GM19455 (cell line): ENCODE measurements at regions not wholly inside any gene's neighbourhood (a gene's known extent, or its start where the extent isn't known, plus 50 kb on each side); places are given as distances from the start of the nearest gene placed in this dataset.

ENCODE experiments used
- ATAC-seq: cut with Tn5 transposase; IDR thresholded peaks from one replicate; pipeline ENCODE4 v1.9.1; 2021; ENCODE audit not compliant: unreplicated experiment

DNA sequence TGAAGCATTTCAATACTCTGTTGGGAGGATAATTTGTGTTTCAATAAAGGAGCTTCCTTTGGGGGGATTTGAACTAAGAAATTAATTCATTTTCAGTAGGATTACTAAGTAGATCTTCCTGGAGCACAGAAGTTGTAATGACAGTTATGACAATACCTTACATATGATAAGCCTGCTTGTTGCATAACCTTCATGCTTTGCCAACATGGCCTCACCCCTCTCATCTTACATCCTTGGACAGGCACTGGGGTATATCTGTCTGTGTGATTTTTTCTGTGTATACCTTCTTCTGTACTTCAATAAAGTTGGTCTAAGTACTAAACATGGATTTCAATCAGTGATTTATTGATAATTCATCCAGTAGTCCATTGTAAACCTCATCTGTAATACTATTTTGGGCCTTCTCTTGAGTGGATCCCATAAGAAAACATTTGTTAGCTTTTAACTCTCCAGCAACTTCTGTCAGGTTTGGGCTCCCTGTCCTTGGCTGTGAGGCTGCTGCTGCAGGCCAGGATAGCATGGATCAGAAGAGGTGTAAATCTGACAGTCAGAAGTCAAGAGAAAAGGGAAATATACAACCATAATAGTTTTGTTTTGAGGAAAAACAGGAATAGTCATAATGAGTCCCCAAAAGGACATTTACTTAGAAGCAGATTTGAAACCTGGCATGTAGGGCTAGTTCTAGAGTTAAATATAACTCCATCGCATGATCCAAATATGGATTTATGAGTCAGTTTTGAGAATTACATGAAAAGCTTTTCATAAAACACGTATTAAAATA is 422.2 kb downstream of the KLF5 start:
- no peak for ATAC-seq

DNA sequence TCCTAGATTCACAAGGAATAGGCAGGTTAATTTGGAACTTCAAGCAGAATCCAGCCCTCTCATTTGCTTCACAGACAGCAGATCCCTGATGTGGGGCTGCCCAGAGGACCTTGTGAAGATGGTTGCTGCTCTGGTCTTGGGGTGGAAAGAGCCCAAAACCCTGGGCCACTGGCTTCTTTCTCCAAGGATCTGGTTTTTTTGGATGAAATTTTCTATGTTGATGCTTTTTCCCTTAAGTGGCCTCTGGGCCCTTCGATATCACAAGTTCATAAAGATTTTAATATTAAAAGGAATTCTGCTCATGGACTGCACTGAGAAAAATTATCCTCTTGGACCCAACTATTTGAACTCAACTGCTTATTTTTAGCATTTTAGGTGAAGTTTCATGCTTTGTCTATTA is 421.1 kb downstream of the KLF5 start:
- no peak for ATAC-seq

- ATAC-seq = no peak
Measured at GRCh38 chr13:73479351-73479750, 420.5 kb downstream of the KLF5 start.

- ATAC-seq = no peak
Measured at GRCh38 chr13:73477441-73477840, 418.6 kb downstream of the KLF5 start.

- no peak for ATAC-seq
Measured at GRCh38 chr13:73473016-73473415, 414.2 kb downstream of the KLF5 start.

DNA sequence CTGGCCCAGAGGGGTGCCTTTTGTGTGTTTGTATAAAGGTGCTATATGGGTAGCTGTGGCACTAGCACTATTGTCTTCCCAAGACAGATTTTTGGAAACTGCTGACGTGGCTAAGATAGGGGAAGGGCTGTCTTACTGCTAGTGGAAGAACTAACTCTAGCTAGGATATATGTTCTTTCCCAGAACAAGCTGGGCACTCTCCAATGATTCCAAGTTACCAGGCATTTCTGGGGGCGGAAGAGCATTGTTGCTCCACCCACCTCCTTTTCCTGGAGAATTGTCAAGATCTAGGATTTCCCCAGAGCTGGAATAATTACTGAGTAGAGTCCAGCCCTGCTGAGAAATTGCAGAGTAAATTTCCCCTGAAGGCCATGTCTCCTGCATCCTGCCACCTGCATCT is 408.3 kb downstream of the KLF5 start:
- ATAC-seq = no peak

DNA sequence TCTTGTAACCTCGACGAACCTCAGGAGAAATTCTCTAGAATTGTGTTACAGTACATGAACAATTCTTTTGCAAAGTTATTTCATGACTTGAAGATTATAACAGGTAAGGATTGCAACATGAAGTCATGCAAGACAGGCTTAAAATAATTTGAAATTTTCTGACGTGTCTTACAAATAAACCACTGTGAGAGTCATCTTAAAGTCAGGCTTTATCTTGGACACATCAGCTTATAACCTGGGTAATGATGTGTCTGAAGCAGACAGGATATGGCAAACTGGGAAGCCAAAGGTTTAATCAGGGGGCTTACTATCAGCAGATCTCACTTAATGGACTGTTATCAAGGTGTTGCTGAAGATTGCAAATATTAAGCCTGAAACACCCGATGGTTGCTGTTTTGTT is 407.8 kb downstream of the KLF5 start:
- no peak for ATAC-seq

DNA sequence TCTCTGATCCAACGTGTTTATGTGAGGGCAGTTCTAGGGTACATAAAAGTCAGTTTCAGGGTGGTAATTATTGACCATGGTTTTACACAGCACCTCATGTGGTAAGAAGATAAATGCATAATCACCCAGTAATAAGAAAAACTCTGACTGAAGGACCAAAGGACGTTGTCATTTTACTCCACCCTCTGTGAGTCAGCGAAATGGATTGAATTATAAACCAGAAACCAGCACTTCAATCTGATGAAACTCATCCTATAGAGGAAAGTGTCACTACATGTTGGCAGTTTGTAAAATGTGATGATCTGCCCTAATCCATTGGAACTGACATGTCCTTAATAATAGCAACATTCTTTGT is 406.8 kb downstream of the KLF5 start:
- ATAC-seq = no peak

GRCh38 chr13:73464758-73465616 is 406.2 kb downstream of the KLF5 start:
- ATAC-seq = no peak

DNA sequence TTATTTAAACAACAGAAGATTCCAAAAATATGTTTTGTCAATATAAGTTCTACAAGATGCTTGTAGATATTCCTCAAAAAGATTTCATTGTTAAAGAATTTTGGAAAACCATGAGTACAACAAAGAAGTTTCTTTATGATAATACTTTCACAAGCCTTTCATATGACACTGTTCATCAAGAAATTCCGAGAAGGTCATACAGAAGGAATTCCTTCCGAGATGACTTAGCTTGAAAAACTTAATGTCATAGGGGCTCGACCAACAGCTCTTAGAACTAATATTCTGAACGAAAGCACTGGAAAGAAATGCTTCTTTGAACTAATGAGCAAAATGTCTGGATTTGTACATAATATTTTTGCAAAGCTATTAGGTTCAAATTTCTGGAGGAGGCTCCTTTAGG is 403.4 kb downstream of the KLF5 start:
- no peak for ATAC-seq

DNA sequence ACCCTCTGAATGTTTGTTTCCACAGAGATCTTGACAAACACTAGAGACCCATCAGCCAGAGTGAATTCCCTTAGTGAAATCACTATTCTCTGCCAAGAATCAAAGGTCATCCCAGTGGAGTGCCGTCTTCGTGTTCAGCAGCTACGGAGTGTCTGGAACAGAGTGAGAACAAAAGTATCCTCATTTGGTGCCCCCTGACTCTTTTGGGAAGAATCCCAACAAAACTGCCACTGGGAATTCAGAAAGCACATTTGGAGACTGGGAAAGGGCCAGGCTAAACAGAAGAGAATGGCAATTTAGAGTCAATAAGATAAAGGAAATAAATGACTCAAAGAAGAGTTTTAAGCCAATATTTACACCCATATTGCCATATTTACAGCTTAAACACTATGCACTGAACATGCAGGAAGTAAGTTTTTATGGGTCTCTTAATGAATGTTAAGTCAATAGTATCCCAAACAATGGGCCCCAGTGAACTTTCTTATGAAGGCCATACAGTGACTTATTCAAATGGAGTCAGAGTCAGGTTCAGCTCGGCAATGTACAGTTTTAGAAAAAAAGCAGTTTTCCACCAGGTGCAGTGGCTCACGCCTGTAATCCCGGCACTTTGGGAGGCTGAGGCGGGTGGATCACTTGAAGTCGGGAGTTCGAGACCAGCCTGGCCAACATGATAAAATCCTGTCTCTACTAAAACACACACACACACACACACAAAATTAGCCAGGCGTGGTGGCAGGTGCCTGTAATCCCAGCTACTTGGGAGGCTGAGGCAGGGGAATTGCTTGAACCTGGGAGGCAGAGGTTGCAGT is 392.6 kb downstream of the KLF5 start:
- ATAC-seq = no peak

- ATAC-seq = no peak
Measured at GRCh38 chr13:73450583-73450982, 391.8 kb downstream of the KLF5 start.

GRCh38 chr13:73449252-73449651 is 390.4 kb downstream of the KLF5 start:
- no peak for ATAC-seq

- no peak for ATAC-seq
Measured at GRCh38 chr13:73440296-73440895, 381.6 kb downstream of the KLF5 start.

DNA sequence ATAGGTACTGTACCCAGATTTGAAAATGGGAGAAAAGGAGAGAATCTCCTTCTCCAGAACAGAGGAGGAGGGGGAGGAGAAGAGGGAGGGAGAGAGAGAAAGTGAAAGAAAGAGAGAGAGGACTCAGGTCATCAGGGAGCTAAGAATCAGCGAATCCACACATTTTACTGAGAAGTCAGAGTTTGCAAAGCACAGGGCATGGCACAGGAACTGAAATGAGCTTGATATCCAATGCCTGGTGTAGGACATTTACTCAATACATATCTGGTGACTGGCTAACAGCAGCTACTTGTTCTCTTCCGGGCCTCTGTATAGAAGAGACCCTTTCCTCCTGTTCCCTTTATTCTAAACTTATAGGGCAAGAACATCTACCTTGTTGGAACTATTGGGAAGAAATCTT is 375.1 kb downstream of the KLF5 start:
- ATAC-seq = no peak

DNA sequence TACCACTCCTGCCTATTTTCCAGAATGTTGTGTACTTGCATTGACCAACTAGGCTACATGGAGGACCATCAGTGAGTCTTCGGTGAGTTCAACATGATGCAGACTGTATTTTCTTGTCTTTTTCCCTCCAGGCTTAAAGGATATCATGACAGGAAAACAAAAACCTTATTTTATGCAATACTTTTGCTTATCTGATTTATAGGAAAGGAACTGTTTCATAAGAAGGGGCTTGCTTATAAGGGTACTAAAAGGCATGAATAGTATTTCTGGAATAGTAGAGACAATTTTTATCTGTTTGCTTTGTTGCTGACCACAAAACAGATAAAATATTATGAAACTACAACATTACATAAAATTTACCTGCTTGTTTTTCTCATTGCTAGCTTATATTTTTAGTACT is 374.7 kb downstream of the KLF5 start:
- no peak for ATAC-seq

DNA sequence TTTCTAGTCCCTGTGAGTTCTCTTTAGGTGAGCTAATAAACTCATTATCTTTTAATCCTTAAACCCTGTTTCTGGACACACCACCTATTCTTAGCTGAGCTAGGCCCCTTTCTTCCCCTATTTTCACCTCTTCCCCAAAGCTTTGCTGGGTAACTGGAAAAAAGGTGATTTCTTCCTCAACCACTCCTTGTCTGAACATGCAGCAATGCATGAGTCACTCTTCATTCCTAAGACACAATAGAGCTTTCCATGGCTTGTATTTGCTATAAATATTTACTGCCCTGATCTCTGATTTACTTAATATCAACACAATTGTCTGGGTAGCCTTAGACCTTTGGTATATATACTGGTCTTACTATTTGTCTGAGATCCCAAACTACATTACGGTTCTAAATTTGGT is 370.9 kb downstream of the KLF5 start:
- no peak for ATAC-seq

DNA sequence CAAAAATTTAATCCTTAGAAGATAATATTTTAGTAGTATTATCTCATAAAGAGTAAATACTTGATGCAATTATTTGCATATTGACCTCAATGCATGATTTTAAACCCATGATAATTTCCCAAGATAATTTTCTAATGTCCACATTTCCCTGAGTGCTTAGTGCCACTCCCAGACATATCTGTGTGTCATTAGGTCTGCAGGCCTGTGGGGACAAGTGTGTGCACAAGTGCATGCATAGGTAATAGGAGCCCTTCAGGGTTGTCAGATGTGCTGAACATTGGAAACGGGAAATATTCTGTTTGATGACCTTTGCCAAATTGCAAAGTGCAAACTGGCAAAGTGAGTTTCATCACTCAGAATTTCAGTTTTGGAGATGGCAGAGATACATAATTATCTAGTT is 369.9 kb downstream of the KLF5 start:
- no peak for ATAC-seq

DNA sequence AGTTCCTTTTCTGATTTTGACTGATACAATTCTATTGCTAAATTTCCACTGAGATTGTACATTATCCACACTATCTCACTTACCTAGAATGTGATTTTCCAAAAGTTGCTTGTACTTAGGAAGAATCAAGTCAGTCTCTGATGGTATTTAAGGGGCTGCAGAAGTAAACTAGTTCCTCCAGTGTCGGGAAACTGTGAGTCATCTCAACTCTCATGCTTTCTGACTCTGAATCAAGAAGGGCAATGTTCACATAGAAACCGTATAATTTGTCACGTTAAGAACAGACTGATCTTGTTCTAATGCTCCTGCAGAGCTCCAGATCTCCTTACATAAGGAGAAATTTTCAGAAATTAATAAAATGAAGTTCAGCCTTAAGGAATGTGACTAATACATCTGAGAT is 369.3 kb downstream of the KLF5 start:
- no peak for ATAC-seq

DNA sequence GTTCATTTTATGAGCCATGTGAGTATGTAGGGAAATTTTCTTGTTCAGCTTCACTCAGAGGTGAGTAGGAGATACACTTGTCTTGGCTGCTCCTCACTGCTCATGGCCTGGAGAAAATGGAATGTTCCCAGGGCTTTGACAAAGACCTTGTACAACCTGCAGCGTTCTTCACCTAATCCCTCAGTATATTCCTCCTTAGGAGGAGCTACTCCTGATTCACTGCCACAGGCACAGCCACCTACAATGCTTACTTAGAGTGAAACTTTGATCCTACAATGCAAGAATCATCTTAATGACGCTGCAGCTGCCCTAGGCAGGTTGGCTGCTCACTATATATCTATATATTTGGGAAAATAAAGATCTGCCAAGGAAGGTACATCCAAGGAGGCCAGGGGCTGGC is 364.2 kb downstream of the KLF5 start:
- no peak for ATAC-seq

DNA sequence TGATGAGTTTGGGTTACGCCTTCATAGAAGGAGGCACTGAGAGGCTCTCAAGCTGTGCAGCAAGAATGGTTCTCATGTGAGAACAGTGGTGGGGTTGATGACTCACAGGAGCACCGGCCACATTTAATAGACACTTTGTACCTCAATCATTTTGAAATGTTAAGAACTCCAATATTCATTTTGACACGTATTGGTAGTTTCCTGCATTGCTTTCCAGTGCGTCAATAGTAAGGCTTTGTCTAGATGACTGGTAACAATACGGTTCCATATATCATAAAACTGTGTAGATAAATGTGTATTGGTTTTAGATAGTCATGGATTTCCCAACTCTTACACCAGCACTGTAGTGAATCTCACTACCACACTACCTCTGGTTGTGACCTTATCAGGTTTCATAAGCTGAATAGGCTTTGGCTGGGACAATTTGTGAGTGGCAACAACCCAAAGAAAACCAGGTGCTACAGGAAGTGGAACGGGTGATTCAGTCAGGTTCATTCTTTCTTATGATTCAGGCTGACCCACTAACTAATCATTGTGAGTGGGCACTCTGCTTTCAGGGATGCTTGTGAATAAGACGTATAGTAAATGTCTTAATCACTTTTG is 362.6 kb downstream of the KLF5 start:
- ATAC-seq = no peak
